ENCODE measurements at regions not wholly inside any gene's neighbourhood (a gene's known extent, or its start where the extent isn't known, plus 50 kb on each side); places are given as distances from the start of the nearest gene placed in this dataset.

DNA sequence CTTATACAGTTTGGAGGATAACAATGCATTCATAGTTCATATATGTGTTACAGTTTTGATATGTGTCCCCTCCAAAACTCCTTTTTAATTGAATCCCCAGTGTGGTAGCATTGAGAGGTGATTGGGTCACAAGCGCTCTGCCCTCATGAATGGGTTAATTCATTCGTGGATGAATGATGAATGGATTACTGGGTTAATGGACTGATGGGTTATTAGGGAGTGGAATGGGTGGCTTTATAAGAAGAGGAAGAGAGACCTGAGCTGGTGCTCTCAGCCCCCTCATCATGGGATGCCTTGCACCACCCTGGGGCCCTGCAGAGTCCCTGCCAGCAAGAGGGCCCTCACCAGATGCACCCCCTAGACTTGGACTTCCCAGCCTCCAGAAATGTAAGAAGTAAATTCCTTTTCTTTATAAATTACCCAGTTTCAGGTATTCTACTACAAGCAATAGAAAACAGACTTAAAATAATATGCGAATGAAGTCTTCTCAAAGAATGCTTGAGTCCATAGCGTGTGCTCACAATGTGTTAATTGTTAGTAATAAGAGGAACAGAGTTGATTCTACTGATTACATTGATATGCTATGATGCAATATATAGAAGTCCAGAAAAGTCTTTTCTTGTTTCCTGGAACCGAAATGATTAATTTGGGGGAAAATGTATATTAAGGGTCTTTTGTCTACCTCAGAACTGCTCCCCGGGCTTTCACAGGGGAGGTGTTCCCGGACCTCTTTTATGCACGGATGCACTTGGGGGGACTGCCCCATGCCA is 190.2 kb downstream of the ERCC6L2 start:
- H3K9me3 ChIP-seq (ENCODE audit: low read length), result no peaks in the 10 kb centered on the region
- H3K4me2 ChIP-seq (ENCODE audit: low read depth, low read length, poor library complexity, severe bottlenecking), result no peak overlapping the region
- H3K9me2 ChIP-seq (replicated peaks; ENCODE audit: insufficient read depth, low read length), result no peaks in the 10 kb centered on the region
- no peak overlapping the region for H3K9ac ChIP-seq (ENCODE audit: low read length)
- H3K4me3 ChIP-seq (ENCODE audit: low read length), result no peak overlapping the region
- H4K20me1 ChIP-seq (ENCODE audit: insufficient read depth, low read depth, low read length), result no peaks in the 10 kb centered on the region
- H2AFZ ChIP-seq (ENCODE audit: low read length), result no peak overlapping the region
- no peaks in the 10 kb centered on the region for H3K27me3 ChIP-seq (ENCODE audit: low read length)
- no peak overlapping the region for H3K27ac ChIP-seq (ENCODE audit: low read length)
- H3K36me3 ChIP-seq (ENCODE audit: insufficient read depth, low read length), result no peaks in the 10 kb centered on the region
- DNase-seq, result no peak
- H3K79me2 ChIP-seq (ENCODE audit: low read length), result no peaks in the 10 kb centered on the region
- H3K4me1 ChIP-seq (ENCODE audit: low read length), result no peaks in the 10 kb centered on the region

DNA sequence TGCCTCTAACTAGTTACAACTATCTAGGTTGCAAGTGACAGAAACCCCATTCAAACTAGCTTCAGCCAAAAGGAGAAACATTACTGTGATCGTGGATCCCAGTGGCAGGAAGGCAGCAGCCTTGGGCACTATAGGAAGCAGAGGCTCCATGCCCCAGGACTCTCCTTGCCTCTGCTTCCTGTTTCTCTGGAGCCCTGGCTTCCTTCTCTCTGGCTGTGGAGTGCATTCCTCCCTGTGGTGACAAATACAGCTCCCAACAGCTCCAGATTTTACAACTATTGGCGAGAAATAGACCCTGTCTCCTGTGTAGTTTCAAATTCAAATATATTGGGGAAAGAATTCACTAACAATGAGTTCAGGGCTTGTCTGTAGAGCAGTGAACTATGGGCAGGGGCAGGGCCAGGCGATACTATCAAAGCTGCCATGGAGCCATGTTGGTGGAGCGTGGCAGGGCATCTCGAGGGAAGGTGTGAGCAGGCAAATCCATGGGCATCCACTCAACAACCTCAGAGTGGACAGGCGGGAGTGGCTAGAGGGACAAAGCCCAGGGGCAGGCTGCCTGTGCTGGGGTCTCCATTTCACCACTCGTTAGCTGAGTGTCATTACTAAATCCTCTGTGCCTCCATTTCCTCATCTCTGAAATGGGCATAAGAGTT is 189.5 kb downstream of the ERCC6L2 start:
- no peak overlapping the region for H3K27ac ChIP-seq (ENCODE audit: low read length)
- H3K27me3 ChIP-seq (ENCODE audit: low read length), result no peaks in the 10 kb centered on the region
- H4K20me1 ChIP-seq (ENCODE audit: insufficient read depth, low read depth, low read length), result no peaks in the 10 kb centered on the region
- no peaks in the 10 kb centered on the region for H3K36me3 ChIP-seq (ENCODE audit: insufficient read depth, low read length)
- DNase-seq, result no peak
- H3K4me2 ChIP-seq (ENCODE audit: low read depth, low read length, poor library complexity, severe bottlenecking), result no peak overlapping the region
- no peak overlapping the region for H2AFZ ChIP-seq (ENCODE audit: low read length)
- no peak overlapping the region for H3K4me3 ChIP-seq (ENCODE audit: low read length)
- no peak overlapping the region for H3K9ac ChIP-seq (ENCODE audit: low read length)
- no peaks in the 10 kb centered on the region for H3K9me3 ChIP-seq (ENCODE audit: low read length)
- no peaks in the 10 kb centered on the region for H3K4me1 ChIP-seq (ENCODE audit: low read length)
- no peaks in the 10 kb centered on the region for H3K79me2 ChIP-seq (ENCODE audit: low read length)
- H3K9me2 ChIP-seq (replicated peaks; ENCODE audit: insufficient read depth, low read length), result no peaks in the 10 kb centered on the region

DNA sequence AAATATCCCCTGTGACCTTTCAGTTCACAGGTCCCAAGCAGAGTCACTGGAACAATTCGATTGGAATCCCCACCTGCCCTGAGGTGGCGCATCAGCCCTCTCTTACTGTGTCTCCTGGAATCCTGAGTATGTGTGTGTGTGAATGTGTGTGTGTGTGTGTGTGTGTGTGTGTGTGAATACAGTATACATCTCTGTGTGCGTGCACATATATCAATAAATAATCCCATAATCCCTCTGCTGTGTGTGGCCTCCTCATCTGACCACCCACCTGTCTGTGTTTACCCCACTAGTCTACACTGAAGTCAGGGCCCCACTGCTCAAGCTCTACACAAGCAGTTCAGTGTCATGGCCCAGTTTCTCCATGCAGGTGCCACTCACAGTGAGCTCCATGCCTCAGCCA is 187.4 kb downstream of the ERCC6L2 start:
- H3K36me3 ChIP-seq (ENCODE audit: insufficient read depth, low read length), result no peaks in the 10 kb centered on the region
- no peak overlapping the region for H3K4me3 ChIP-seq (ENCODE audit: low read length)
- H3K9ac ChIP-seq (ENCODE audit: low read length), result no peak overlapping the region
- no peaks in the 10 kb centered on the region for H3K9me3 ChIP-seq (ENCODE audit: low read length)
- no peaks in the 10 kb centered on the region for H4K20me1 ChIP-seq (ENCODE audit: insufficient read depth, low read depth, low read length)
- H3K27ac ChIP-seq (ENCODE audit: low read length), result no peak overlapping the region
- no peaks in the 10 kb centered on the region for H3K9me2 ChIP-seq (replicated peaks; ENCODE audit: insufficient read depth, low read length)
- no peak overlapping the region for H3K4me2 ChIP-seq (ENCODE audit: low read depth, low read length, poor library complexity, severe bottlenecking)
- H3K4me1 ChIP-seq (ENCODE audit: low read length), result no peaks in the 10 kb centered on the region
- no peaks in the 10 kb centered on the region for H3K79me2 ChIP-seq (ENCODE audit: low read length)
- H3K27me3 ChIP-seq (ENCODE audit: low read length), result no peaks in the 10 kb centered on the region
- no peak overlapping the region for H2AFZ ChIP-seq (ENCODE audit: low read length)
- DNase-seq, result no peak

DNA sequence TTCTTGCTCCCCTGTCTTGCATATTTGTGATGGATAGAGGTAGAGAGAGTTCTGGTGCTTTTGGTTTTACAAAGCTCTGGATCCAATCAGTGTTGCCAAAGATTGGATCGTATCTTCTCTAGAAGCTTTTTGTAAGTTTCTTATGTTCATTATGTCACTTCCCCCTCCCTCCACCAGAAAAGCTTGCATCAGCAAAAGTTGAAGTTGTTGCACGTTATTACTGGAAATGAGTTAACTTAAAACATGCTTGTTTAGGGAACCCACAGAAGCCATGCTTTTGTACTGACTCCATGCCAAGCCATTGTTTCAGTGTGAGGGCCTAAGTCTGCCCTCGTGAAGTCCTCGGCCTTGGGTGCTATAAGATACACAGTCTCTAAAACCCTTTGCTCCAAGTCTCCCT is 186.5 kb downstream of the ERCC6L2 start:
- H4K20me1 ChIP-seq (ENCODE audit: insufficient read depth, low read depth, low read length), result no peaks in the 10 kb centered on the region

DNA sequence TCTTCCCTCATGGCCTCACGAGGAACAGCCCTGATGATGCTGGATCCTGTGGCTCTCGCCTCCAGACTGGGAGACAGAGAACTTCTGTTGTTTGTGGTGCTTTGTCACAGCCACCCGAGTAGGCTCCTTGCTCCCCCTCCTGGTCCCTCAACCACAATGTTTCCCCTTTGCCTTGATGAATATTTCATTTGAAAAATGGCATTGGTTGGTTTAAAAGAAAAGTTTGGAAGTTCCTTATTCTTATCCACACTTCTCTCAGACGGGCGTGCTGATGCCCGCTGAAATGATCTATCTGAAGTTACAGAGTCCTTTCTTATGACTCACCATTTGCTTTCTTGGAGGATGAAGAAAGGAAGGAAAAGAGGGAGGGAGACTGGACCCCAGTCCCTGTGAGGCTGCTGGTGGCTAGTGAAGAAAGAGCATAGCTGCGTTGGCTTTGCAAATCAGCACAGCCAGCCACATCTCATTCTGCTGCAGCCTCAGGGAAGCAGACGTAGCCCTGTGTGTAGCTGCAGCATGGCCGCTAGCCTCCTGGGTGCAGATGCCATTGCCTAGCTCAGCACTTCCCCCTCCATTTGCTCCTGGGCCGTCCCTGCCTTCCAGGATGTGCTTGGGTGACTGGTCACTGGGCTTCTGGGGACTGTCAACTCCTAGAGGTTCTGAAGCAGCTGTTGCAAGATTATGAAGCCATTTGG is 185.9 kb downstream of the ERCC6L2 start:
- H2AFZ ChIP-seq (ENCODE audit: low read length), result no peak overlapping the region
- no peak overlapping the region for H3K9ac ChIP-seq (ENCODE audit: low read length)

More for the DNA sequence above, 186.5 kb downstream of the ERCC6L2 start:
- no peaks in the 10 kb centered on the region for H3K9me2 ChIP-seq (replicated peaks; ENCODE audit: insufficient read depth, low read length)
- no peaks in the 10 kb centered on the region for H3K79me2 ChIP-seq (ENCODE audit: low read length)
- H2AFZ ChIP-seq (ENCODE audit: low read length), result no peak overlapping the region
- H3K27me3 ChIP-seq (ENCODE audit: low read length), result no peaks in the 10 kb centered on the region
- H3K36me3 ChIP-seq (ENCODE audit: insufficient read depth, low read length), result no peaks in the 10 kb centered on the region
- no peaks in the 10 kb centered on the region for H3K4me1 ChIP-seq (ENCODE audit: low read length)
- H3K27ac ChIP-seq (ENCODE audit: low read length), result no peak overlapping the region
- no peak overlapping the region for H3K4me2 ChIP-seq (ENCODE audit: low read depth, low read length, poor library complexity, severe bottlenecking)
- H3K9me3 ChIP-seq (ENCODE audit: low read length), result no peaks in the 10 kb centered on the region
- no peak overlapping the region for H3K4me3 ChIP-seq (ENCODE audit: low read length)
- H3K9ac ChIP-seq (ENCODE audit: low read length), result no peak overlapping the region
- no peak for DNase-seq

DNA sequence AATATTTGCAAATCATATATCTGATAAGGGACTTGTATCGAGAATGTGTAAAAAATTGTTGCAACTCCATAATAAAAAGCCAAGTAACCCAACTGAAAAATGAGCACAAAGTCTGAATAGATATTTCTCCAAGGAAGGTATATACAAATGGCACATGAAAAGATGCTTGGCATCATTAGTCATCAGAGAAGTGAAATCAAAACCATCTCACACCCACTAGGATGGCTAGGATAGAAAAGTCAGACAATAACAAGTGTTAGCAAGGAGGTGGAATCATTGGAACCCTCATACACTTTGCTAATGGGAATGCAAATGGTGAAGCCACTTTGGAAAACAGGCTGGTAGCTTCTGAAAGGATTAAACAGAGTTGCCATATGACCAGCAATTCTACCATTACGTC is 182.7 kb downstream of the ERCC6L2 start:
- no peak overlapping the region for H3K9ac ChIP-seq (ENCODE audit: low read length)
- no peaks in the 10 kb centered on the region for H3K9me2 ChIP-seq (replicated peaks; ENCODE audit: insufficient read depth, low read length)
- no peaks in the 10 kb centered on the region for H3K27me3 ChIP-seq (ENCODE audit: low read length)
- no peak overlapping the region for H3K4me2 ChIP-seq (ENCODE audit: low read depth, low read length, poor library complexity, severe bottlenecking)
- no peaks in the 10 kb centered on the region for H3K36me3 ChIP-seq (ENCODE audit: insufficient read depth, low read length)
- H3K9me3 ChIP-seq (ENCODE audit: low read length), result no peaks in the 10 kb centered on the region
- no peak for DNase-seq
- H3K4me1 ChIP-seq (ENCODE audit: low read length), result no peaks in the 10 kb centered on the region
- H4K20me1 ChIP-seq (ENCODE audit: insufficient read depth, low read depth, low read length), result no peaks in the 10 kb centered on the region
- H2AFZ ChIP-seq (ENCODE audit: low read length), result no peak overlapping the region
- no peak overlapping the region for H3K27ac ChIP-seq (ENCODE audit: low read length)
- H3K79me2 ChIP-seq (ENCODE audit: low read length), result no peaks in the 10 kb centered on the region
- H3K4me3 ChIP-seq (ENCODE audit: low read length), result no peak overlapping the region

More for the DNA sequence above, 185.9 kb downstream of the ERCC6L2 start:
- Histone ChIP-seq H4K20me1 (ENCODE audit: insufficient read depth, low read depth, low read length) (no peaks in the 10 kb centered on the region), H3K79me2 (ENCODE audit: low read length) (no peaks in the 10 kb centered on the region), H3K9me2 (replicated peaks; ENCODE audit: insufficient read depth, low read length) (no peaks in the 10 kb centered on the region), H3K36me3 (ENCODE audit: insufficient read depth, low read length) (no peaks in the 10 kb centered on the region), H3K27ac (ENCODE audit: low read length) (no peak overlapping the region), H3K9me3 (ENCODE audit: low read length) (no peaks in the 10 kb centered on the region), H3K27me3 (ENCODE audit: low read length) (no peaks in the 10 kb centered on the region), H3K4me2 (ENCODE audit: low read depth, low read length, poor library complexity, severe bottlenecking) (no peak overlapping the region), H3K4me1 (ENCODE audit: low read length) (no peaks in the 10 kb centered on the region), H3K4me3 (ENCODE audit: low read length) (no peak overlapping the region)
- peak; percentile 73 for DNase-seq

DNA sequence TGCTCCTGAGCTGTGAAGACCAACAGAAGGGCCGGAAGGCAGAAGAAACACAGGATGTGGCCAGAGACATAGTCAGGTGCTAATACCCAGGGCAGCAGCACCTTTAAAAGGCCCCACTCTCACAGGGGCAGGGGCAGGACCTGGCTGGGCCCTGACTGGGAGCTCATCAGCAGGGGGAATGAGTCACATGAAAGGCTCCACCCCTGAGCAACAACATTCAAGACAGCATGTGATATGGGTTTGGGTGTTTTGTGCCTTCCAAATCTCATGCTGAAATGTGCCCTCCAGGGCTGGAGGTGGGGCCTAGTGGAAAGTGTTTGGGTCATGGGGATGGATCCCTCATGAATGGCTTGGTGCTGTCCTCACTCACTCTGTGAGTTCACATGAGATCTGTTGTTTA is 181.7 kb downstream of the ERCC6L2 start:
- Histone ChIP-seq H3K27ac (ENCODE audit: low read length) (no peak overlapping the region), H3K4me1 (ENCODE audit: low read length) (no peaks in the 10 kb centered on the region), H3K4me3 (ENCODE audit: low read length) (no peak overlapping the region), H3K9me3 (ENCODE audit: low read length) (no peaks in the 10 kb centered on the region), H2AFZ (ENCODE audit: low read length) (no peak overlapping the region), H3K36me3 (ENCODE audit: insufficient read depth, low read length) (no peaks in the 10 kb centered on the region), H4K20me1 (ENCODE audit: insufficient read depth, low read depth, low read length) (no peaks in the 10 kb centered on the region), H3K9ac (ENCODE audit: low read length) (no peak overlapping the region), H3K79me2 (ENCODE audit: low read length) (no peaks in the 10 kb centered on the region), H3K27me3 (ENCODE audit: low read length) (no peaks in the 10 kb centered on the region), H3K9me2 (replicated peaks; ENCODE audit: insufficient read depth, low read length) (no peaks in the 10 kb centered on the region), H3K4me2 (ENCODE audit: low read depth, low read length, poor library complexity, severe bottlenecking) (no peak overlapping the region)
- DNase-seq, result no peak

DNA sequence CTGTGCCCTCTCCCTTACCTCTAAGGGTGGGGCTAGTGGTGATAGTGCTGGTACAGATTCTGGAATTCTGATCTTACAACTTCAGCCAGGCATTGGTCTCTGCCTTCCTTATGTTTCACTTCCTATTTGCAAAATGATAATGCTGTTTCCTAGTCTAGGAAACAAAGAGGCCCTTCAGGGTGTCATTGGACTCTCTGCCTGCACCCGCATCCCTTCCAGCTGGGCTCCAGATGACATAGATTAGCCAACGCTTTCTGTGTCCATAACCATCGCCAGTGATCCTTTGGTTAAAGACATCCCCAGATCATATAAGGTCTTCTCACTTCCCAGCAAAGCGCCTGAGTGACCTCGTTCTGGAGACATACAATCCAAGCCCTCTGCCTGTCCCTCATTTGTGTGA is 180.7 kb downstream of the ERCC6L2 start:
- no peaks in the 10 kb centered on the region for H3K9me2 ChIP-seq (replicated peaks; ENCODE audit: insufficient read depth, low read length)
- H3K27me3 ChIP-seq (ENCODE audit: low read length), result no peaks in the 10 kb centered on the region
- no peak overlapping the region for H3K9ac ChIP-seq (ENCODE audit: low read length)
- no peak overlapping the region for H2AFZ ChIP-seq (ENCODE audit: low read length)
- H3K79me2 ChIP-seq (ENCODE audit: low read length), result no peaks in the 10 kb centered on the region
- no peaks in the 10 kb centered on the region for H3K9me3 ChIP-seq (ENCODE audit: low read length)
- no peaks in the 10 kb centered on the region for H3K4me1 ChIP-seq (ENCODE audit: low read length)
- no peak for DNase-seq
- H4K20me1 ChIP-seq (ENCODE audit: insufficient read depth, low read depth, low read length), result no peaks in the 10 kb centered on the region
- H3K27ac ChIP-seq (ENCODE audit: low read length), result no peak overlapping the region
- no peaks in the 10 kb centered on the region for H3K36me3 ChIP-seq (ENCODE audit: insufficient read depth, low read length)
- no peak overlapping the region for H3K4me3 ChIP-seq (ENCODE audit: low read length)
- no peak overlapping the region for H3K4me2 ChIP-seq (ENCODE audit: low read depth, low read length, poor library complexity, severe bottlenecking)

All from Karpas-422 (cell line).